GM19025 (cell line): ENCODE measurements at regions not wholly inside any gene's neighbourhood (a gene's known extent, or its start where the extent isn't known, plus 50 kb on each side); places are given as distances from the start of the nearest gene placed in this dataset.
A peak's percentile ranks its signal among the peaks of the same experiment; 100 is the strongest.

Experiments used
- ATAC-seq: cut with Tn5 transposase; IDR thresholded peaks from one replicate; pipeline ENCODE4 v1.9.1; 2021; ENCODE audit warnings: mild to moderate bottlenecking, low read depth, moderate library complexity; ENCODE audit not compliant: unreplicated experiment

DNA sequence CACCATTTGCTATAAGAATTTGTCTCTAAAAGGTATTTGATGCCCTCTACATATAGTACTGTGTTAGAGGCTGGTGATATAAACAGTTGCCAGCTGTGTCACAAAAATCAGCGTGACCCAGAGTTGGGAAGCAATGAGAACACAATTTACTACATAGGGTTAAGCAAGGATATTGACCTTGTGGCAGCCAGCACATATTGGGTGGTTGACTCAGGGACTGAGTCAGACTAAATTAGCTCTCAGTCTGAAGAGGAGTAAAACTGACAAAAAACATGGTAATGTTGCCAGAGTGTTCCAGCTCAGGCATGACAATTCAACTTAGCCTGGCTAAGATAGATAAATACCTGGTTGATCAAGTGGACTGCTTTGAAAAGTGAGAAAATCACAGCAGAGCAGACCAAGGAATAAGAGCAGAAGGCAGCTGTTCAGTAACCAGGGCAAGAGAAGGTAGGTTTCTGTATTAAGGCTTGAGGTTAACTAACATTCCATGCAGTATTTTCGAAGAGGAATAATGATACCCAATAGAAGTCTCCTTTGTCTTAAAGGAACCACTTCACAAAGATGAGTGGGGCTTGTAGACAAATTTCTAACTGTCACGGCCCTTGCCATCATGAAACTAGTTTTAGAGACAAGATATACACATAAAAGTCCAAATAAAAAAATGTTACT is 108.2 kb upstream of the ERBB4 start:
- ATAC-seq: no peak

DNA sequence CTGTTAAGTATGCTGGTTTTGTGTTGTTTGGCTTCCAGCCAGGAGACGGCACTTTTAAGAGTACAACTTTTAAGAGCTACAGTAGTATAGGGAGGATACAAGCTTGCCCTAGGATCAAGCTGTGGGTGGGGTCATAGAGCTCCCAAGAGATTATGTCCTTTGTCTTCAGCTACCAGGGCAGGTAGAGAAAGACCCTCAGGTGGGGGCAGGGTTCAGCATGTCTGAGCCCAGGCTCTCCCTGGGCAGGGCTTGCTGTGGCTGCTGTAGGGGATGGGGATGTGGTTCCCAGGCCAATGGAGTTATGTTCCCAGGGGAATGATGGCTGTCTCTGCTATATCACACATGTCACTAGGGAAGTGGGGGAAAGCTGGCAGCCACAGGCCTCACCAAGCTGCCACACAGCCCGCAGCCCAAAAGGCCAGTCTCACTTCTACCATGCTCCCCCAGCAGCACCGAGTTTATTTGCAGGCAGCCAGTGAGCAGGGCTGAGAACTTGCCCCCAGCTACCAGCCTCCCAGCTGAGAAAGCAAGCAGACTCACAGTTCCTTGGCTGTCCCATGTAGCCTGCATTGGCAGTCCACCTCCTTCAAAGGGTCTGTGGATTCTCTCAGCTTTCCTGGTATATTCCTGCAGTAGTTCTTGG is 105.7 kb upstream of the ERBB4 start:
- no peak for ATAC-seq

DNA sequence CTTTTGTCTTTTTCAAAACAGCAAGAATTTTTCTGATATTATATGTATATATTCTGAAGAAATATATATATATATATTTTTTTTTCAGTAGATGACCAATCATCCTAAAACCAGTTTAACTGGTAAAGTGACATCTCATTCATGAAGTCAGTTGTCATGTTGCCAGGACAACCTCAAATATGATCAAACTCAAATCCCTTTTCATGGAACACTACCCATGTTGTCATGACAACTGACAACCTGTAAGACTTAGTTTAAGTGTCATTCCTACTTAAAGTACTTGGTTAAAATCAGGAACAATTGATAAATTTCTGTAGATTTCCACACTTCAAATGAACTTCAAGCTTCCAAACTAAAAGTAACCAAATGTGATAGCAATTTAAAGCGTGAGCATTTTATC is 101.8 kb upstream of the ERBB4 start:
- ATAC-seq: no peak

DNA sequence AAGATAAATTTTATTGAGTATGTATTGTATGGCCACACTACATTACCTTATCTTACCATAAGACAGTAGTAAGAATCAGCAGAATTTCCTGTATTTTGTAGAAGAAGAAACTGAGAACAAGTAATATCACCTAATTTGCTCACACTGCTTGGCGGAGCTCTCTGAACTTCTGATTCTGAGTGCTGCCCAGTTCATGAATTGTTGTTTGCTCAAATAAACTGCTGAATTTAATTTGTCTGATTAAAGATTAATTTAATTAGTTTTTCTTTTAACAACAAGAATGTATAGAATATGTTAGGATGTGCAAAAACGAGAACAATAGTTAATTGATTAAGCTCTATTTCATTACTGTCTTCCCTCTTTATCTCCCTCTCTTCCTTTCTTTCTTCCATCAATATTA is 100.1 kb upstream of the ERBB4 start:
- ATAC-seq: no peak

- no peak for ATAC-seq
Measured at GRCh38 chr2:212628586-212628985, 90.0 kb upstream of the ERBB4 start.

DNA sequence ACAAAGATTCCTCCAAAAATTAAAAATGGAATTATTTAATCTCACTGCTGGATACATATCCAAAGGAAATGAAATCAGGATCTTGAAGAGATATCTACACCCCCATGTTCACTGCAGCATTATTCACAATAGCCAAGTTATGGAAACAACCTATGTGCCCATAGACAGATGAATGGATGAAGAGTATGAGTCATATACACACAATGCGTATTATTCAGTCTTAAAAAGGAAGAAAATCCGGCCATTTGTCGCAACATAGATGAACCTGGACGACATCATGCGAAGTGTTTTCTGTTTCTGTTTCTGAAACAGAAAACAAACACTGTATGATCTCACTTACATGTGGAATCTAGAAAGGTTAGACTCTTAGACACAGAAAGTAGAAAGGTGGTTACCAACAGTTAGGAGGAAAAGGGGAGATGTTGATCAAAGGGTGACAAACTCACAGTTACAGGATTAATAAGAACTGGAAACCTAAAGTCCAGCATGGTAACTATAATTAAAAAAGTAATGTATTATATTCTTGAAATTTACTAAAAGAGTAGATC is 87.8 kb upstream of the ERBB4 start:
- ATAC-seq: no peak

DNA sequence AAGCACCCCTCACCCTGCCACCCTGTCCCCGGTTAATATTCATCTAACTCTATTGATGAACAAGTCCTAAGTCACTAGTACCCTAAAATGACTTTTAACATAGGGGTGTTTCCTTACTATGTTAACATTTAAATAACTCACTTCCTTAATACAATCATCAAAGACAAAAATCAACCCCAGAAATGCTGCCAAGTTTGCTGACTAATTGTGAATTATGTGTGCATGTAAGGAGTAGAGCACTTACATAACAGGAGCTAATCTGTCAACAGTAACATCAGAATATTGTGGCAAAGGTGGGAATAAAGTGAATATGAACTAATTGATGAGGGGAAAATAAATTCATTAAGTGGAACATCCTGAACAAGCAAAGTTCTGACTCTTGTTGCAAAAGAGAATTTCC is 81.4 kb upstream of the ERBB4 start:
- no peak for ATAC-seq

DNA sequence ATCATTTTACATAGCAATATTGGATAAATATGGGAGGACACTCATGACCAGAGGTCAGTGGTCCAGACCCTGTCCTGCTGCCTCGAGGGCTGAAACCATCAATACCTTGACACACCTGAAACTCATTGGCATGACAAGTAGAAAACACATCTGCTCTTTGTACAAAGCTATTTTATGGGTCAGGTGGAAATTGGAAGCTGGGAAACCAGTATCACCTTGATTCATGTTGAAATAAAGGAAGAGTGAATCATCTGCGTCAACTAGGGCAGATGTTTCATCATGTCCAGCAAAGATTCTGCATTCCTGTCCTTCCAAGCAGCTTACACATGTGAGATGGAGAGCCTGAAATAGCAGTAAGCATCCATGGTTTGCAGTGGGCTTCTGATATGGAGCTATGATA is 80.0 kb upstream of the ERBB4 start:
- ATAC-seq: no peak

- ATAC-seq: no peak
Measured at GRCh38 chr2:212610872-212611425, 72.3 kb upstream of the ERBB4 start.

- no peak for ATAC-seq
Measured at GRCh38 chr2:212609479-212609878, 70.9 kb upstream of the ERBB4 start.

DNA sequence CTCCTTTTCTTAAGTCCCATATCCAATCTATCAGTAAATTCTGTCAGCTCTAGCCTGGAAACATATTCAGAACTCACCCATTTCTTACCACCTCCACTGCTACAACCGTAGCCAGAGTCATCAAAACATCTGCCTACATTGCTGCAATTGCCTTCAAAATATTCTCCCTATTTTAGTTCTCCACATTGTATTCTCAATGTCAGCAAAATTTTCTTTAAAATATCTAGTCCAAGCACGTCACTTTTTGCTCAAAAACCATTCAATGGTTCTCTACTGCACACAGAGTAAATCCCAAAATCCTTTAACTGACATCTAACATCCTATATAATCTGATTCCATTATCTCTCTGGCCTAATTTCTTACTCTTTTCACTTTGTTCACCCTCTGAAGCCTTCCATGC is 68.5 kb upstream of the ERBB4 start:
- no peak for ATAC-seq

- no peak for ATAC-seq
Measured at GRCh38 chr2:212606232-212606631, 67.6 kb upstream of the ERBB4 start.

GRCh38 chr2:212596688-212597087 is 58.1 kb upstream of the ERBB4 start:
- ATAC-seq: peak; percentile 51

GRCh38 chr2:212596276-212596675 is 57.7 kb upstream of the ERBB4 start:
- no peak for ATAC-seq

DNA sequence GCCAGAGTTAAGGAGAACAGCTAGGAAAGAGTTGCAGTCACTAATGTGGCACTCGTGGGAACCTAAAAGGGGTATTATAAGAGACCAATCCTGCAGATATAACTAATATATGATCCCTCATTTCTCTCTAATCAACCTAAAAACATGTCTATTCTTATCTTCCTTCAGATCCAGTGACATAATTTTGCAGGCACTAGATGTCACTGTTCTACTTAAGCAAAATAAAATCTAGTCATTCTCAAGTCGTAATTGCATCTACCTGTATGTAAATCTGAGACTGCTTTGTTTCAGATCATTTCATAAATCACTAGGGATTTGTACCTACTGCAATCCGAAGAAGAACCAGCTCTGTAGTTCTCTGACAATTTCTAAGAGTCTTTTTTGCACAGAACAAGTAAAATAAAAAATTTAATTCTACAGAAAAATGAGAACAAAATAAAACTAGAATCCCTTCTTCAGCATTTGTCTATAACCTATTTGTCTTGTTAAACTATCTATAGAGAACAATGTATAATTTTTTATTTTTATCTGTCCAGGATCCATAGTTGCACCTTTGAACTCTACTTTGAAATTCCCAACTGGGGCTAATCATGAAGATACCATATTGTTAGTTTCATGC is 56.5 kb upstream of the ERBB4 start:
- no peak for ATAC-seq

DNA sequence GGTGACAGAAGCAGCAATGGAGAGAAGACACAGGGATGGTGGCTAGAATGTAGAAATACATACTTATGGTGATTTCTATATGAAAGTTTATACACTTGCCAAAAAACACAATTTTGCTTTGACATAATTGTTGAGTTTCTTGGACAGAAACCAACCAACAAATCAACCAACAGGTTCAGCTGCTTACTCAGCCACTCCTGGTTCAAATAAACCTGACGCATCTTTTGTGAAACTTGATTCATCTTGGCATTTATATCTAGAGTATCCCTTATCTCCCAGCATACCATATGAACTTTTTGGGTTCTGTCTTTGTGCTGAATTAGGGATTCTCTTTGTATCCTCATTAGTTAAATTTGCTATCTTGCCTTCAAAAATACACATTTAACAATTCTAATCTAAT is 54.1 kb upstream of the ERBB4 start:
- no peak for ATAC-seq
